Activated CD4-positive, alpha-beta T cell treated with anti-CD3 and anti-CD28 coated beads for 24 hours (primary cell): ENCODE measurements at regions not wholly inside any gene's neighbourhood (a gene's known extent, or its start where the extent isn't known, plus 50 kb on each side); places are given as distances from the start of the nearest gene placed in this dataset.
"Not testable (repeated sequence)": the region's sequence is repeated elsewhere in the genome, so short reads cannot be mapped to it uniquely, and the experiment has no call there.

Source experiments
- DNase-seq, 2 donors: peaks; one replicate each; pipeline ENCODE4 v3.0.0-alpha.2; 2020; ENCODE audit warnings: low read depth in 2 of 2

DNA sequence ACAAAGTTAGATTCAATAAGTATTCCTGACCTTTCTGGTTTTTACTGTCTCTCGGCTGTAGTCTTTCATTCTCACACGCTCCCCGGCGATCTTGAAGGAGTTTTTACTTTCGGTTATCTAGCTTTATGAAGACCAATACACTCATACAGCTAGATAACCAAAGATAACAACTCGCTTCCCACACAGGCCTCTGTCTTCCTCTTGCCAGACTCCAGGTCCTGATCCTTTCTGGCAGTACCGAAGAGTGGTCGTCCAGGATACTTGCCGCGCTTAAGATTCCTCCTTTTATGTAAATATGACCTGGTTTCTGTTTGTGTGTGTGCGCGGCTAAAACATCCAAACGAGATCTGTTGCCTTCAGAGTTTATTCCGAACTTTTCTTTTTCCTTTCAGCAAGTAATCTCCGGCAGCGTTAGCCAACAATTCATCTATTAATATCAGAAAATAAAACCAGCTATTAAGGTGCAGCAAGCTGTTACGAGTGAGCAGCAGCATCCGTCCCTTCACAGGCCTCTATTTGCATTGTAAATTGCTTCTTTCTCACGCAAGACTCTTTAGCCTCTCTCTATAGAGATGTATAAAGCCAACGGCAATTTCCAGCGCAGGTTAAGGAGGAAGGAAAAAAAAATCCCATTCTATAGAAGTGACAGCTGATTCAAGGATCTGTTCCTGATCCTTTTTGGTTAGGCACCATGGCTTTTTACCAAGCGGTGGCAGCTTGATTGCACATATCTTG is 216.1 kb downstream of the MEF2C start:
- DNase-seq, result no peak

DNA sequence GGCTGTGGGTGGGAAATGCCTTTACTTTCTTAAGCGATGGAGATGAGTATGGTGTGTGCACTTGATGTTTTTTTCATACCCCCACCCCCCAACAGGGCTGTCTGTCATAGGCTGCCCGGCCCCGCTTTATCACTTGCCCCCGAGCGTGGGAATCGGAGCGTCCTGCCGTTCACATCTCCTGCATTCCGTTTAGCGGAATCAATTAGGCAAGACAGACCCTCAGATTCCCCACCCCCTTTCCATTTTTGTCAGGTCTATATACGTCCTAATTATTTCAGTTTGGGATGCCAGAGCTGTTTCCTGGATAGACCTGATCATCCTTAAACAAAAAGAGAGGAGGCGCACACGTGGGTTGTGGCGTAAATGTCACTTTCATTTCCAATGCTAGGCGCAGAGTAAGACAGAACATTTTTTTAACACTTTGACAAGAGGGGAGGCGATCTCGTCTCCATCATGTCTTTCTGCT is 217.2 kb downstream of the MEF2C start:
- DNase-seq, result no peak

DNA sequence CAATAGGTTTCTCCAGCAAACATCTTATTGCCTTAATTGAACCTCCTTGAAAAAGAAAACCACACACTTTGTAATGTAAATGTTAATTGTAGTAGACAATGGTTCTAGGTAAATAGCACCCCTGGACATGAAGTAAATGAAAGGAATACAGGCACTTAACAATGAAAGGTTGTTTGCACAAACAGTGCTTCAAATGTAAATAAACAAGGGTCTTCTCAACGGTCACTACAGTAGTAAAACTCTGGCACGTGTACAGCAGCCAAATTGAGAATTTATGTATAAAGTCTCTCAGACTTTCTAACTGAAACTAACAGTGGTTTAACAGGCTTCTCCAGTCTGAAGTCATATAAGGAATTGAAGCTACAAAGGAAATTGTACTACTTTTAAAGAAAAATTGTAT is 218.3 kb downstream of the MEF2C start:
- no peak for DNase-seq

DNA sequence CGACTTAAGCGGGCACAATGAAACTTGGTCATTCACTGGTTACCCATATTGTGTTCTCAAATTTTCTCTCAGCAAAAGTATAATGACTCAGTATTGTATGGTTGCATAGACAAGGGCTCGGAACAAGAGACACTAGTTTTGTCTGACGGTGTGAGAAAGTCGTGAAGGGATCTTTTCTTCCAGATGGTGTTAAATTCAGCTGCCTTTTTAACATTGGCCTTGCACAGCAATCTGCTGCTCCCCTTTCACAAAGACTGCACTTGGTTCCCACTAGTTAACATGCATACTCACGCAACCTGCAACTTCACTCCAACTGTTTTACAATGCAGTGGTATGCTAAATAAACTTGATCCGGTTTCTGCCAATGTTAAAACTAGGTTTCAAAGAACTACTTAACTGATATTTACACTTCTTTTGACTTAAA is 219.2 kb downstream of the MEF2C start:
- no peak for DNase-seq

DNA sequence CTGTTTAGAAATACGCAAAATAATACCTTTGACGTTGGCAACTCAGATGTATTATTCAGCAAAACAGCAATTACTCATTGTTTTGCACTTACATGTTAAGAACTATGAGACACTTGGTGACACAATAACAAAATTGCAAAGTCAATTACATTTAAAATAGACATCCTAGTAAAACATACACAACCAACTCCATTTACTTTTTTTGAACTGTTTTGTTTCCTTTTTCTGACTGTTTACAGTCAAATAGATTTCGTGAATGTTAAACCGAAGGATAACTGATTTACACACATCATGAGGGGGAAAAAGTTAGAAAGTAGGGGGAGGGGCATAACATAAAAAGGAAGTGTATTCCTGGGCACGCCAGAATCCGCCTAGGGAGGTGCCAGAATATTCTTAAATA is 220.1 kb downstream of the MEF2C start:
- DNase-seq, result no peak

DNA sequence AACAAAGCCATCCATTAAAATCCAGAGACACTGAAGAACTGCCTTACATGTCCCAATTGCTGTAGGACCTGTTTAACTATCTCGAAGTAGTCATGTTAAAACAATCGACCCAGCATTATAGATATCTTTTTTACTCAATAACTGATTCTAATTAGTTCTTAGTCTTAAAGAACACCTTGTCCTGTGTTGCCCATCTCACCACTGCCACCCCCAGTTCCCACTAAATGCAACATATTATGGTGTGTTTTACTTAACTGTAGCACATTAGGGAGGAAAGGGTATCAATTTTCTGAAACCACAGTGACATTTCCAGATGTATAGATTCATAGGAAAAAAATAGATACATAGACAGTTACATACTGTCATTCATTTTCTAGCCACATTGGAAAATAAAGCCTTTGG is 221.2 kb downstream of the MEF2C start:
- DNase-seq, result no peak

DNA sequence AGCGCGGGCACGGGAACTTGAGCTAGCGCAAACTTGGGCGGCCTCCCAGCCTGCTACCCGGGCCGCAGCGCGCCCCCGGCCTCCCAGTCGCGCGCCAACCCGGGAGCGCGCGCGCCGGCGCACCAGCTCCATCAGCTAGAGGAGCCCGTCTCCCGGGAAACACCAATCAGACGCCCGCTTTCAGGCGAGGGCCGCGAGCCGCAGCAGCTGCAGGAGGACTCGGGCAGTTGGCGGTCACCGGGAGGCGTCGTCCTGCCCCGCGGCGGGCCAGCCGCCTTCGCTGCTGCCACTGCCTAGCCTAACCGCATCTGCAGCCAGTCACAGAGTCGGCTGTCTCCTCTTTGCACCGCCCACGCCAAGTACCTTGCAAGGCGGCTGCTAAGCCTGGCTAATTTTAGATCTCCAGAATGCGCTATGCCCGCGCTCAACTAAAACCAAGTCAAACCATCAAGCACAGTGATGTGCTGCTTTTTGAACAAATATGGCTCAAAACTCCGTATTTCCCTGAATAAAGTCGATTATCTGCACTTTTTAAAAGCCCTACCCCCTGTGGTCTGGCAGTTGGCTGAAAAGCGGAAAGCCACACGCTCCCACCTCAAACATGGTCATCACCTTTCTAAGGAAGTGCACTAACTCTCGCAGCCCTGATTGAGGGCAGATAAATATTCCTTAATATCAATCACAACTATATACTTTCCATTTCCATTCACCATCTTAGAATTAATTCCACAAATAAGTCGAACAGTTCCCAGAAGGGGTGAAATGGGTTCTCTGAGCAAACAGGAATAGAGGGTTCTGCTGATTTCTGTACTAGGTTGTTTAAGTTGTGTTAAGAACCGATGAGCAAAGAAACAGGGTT is 221.8 kb downstream of the MEF2C start:
- no peak for DNase-seq

DNA sequence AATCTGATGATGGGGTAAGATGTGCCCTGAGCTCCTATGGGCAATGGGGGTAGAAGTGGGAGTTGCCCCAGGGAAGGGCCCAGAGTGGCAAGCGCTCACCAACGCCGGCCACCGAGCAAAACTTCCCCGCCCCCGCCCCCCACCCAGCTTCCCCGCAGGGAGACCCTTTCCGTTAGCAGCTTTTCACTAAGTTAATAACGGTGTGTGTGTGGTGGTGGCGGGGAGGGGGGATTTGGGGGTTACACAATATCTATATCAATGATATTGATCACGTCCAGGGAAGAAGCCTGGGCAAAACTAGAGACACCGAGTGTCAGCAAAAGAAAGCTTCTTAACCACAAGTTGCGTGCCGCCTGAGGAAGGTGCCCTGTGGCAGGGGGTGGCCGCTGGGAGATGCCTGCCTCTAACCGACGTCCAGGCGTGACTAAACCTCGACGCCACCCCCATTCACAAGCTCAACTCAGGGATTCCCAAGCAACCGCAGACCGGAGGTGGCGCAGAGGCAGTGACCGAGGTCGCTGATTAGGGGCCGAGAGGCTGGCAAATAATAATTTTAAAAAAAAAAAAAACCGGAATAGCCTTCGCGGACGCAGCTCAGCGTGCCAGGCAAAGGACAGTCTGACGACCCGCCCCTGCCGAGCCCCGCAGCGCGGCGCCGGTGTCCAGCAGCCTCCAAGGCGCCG is 222.6 kb downstream of the MEF2C start:
- DNase-seq, result no peak

DNA sequence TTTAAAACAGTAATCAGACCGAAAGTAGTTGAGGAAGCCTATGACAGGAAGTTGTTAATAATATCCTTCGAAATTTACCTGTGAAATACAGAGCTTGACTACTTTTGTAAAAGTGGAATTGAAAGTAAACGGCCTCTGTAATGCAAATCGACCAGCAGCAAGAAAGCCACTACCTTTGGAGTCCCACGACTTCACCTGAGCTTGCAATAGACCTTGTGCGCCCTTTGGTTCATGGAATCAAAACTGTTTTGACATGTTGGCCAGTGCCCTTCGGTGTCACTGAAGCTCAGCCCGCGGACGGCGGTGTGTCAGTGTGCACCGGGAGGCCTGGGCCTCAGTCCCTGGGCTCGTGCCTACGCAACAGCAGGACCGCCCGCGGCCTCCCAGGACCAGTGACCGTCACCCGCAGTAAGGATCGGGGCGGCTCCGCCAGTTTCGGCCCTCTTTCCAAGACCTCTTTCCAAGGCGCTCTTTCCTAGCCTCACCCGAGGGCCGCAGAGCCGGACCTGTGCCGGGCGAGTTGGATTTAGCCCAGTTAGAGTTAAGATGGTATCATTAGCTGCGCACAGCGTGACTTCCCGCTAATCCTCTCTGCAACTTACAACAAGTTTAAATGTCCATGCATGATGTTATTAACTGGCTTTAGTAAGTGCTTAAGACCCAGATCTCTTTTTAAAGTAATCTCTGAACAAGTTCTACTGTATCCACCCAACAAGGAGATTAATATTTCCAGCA is 223.3 kb downstream of the MEF2C start:
- no peak for DNase-seq

DNA sequence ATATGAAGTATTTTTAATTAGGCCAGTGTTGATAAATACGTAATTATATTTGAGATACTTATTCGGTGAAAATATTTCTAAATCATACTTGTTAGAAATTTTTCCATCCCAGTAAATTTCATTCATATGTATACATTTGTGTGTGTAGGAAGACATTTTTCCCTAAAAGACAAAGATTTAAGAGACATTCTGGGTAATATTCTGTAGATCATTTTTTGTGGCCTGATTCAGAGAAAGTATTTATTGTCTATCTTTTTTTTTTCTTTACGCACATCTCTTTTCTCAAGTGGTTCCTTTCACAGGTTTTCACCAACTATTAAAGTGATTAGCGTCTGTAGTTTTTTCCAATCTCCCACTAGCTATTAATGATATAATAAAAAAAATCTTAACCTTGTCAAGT is 224.1 kb downstream of the MEF2C start:
- no peak for DNase-seq

DNA sequence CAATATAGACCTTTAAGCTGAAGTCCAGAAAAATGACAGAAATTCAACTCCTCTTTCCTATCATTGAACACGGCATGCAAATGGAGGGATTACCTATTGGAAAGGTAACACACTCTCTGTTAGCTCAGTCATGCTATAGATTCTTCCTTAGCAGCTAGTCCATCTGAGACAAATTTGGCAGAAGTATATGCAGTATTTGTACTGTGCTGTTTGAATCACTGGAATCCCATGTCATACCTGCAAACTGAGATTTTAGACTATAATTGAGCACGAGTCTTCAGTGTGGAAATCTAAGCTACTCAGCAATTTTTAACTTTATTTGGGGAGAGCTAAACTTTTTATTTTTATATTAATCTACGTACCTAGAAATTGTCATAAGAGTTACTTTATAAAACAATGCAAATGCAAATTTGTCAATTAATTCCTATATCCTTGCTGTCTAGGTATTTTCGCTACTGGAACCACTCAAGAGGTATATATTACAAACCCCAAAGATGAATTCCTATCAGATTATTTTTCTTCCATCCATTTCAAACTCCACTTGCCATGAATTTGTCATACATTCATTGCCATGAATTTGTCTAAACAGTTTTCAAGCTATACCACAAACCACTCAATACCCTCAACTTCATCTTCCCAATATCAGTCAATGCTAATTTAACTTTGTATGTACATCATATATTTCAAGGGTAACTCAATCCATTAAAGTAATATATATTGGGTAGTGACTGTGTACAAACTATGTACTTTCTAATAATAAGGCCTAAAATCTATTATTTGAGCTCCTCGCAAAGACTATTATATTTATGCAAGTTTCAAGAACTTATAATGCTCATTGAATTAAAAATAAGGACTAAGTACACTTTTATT is 224.8 kb downstream of the MEF2C start:
- no peak for DNase-seq

DNA sequence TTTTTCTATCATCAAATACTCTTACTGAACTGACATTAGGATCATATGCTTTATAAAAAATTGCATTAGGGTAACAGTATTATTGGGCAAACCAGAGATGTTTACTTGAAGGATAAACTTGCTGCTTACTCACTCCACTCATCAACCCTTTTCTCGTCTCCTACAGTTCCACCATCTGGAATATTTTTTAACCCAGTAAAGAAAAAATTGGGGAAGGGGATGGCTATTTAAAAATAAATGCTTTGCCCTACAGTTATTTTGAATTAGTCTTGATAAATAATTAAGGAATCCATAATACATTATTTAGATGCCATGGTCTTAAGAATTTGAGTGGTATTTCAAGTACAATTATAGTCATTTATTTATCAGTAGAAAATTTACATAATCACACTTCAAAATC is 225.8 kb downstream of the MEF2C start:
- no peak for DNase-seq

DNA sequence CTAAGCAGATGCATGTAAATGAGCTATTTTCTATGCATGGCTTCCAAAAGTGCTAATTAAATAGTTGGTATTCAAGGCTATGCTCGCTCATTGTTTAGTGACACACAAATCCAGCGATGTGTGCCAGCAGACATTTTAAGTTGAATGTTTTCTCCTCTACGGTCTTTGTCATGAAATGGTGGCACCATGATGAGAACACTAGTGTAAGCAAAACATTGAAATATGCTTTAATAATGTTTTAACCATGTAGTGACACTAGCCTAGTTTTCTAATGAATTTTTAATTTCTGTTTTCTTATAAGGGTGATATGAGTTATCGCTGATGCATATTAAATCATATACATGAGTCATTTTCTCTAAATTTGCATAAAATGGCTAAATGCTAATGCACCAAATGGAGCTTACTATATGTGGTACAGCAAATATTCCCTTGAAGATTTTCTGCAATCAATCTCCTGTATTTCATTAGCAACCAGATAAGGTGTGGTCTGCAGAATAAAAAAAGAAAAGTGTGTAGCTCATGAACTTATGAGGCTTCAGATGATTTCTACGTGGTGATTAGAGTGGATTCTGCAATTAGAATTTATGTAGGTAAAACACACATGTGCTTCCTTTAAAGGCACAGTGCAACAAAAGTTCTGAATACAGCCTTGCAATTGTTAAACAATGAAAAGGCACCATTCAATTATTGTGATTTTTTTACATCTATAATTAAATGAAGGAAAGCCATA is 226.6 kb downstream of the MEF2C start:
- no peak for DNase-seq

DNA sequence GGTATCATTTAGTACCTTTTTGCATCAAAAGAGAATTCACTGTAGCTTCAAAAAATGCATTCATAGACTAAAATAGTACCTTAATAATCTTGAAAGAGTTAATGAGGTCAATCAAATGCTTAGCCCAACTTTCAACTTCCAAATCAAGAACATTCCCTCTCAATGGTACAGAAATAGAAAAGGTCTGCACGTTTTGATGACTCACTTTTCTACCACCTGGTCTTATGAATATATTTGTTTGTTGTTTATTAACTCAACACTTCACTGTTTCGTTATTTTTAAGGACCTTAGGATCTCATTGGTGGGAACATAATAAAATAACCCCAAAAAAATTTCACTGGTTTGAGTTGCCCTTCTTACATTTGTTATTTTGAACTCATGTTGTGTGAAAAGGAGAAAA is 229.5 kb downstream of the MEF2C start:
- no peak for DNase-seq

DNA sequence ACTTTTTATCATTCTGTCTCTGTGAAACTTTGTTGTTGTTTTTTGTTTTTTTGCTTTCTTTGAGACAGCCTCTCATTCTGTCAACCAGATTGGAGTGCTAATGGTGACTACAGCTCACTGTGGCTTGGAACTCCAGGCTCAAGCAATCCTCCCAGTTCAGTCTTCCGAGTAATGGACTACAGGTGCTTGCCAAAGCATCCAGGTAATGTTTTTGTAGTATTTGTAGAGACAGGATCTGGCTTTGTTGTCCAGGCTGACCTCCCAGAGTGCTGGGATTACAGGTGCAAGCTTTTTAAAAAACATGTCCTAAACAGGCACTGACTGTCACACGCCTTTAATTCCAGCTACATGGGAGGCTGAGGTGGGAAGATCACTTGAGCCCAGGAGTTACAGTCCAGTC is 235.1 kb downstream of the MEF2C start:
- no peak for DNase-seq

DNA sequence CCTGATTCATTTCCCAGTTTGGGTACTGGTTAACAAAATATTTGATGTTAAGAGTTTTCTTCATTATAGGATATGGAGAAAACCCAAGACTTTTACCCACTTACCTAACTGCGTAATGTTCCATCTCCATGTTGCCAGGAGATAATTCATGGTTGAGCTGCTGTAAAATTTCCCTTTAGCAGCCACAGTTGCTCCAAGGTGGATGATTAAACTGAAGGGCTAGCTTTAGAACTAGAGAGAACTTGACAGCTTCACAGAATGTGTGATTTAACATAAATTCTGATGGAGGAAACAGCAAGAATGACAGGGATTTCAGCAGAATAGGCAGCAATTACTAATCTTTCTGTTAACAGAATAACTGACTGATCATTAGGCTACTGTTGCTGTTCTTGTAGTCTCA is 236.1 kb downstream of the MEF2C start:
- DNase-seq, result no peak

DNA sequence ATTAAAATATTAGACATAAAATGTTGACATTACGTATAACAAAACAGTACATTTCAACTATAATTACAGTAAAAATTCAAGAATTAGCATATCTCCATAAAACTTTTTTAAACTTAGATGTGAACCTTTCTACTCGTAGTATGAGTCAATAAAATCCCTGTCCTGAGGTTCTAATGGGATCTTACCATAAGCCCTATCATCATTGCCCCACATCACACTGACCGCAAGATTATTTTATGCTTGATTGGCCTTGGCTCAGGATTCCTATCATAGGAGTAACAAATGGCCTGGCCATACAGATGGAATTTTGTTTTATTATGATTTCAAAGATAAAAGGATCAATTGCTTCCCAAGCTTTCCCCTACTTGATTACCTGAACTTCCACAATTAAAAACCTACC is 238.3 kb downstream of the MEF2C start:
- DNase-seq, result no peak

DNA sequence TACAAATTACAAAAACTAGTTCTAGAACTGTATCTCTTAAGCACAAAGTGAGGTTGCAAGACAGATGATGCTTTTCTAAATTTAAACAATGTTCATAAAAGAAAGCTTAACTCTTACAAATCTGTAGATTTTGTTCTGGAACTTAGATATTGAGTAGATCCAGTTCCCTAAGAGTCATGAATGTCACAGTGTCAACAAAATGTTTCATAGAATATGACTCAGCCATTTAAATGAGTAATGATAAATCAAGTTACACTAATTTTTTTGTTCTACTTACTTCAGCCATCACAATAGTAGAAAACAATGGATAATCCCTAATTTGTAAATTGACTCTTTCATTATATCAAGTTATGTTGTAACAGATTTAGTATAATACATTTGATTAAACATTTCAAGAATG is 239.7 kb downstream of the MEF2C start:
- DNase-seq, result no peak

DNA sequence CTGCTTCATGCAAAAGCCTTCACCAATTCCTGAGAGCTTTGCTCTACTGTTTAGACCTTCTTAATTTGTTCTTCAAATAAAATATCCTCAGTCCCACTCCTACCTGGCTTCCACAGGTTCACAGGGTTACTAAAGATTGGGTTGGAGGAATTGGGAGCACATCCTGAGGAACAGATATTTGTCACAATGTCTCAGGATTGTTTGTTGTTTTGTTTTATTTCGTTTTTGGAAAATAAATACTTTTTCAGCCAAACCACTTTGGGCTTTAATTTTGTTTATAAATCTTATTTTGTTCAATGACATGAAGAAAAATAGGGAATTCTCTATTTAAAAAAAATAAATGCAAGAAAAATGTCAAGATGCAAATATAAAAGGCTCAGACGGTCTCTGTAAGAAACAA is 249.0 kb downstream of the MEF2C start:
- DNase-seq, result no peak

DNA sequence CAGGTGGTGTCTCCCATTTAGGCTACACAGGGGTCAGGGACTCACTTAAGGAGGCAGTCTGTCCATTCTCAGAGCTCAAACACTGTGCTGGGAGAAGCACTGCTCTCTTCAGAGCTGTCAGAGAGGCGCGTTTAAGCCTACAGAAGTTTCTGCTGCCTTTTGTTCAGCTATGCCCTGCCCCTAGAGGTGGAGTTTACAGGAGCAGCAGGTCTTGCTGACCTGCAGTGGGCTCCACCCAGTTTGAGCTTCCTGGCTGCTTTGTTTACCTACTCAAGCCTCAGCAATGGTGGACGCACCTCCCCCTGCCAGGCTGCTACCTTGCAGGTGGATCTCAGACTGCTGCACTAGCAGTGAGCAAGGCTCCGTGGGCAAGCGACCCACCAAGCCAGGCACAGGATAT is 260.1 kb downstream of the MEF2C start:
- not testable (repeated sequence) for DNase-seq
